ENCODE measurements at regions not wholly inside any gene's neighbourhood (a gene's known extent, or its start where the extent isn't known, plus 50 kb on each side); places are given as distances from the start of the nearest gene placed in this dataset.
A peak's percentile ranks its signal among the peaks of the same experiment; 100 is the strongest.

- Mint-ChIP-seq H3K27me3 (ENCODE audit: low read depth, unreplicated experiment) (no peaks in the 10 kb centered on the region), H3K27ac (ENCODE audit: unreplicated experiment) (peak overlapping the region; percentile 86), H3K36me3 (ENCODE audit: low read depth, unreplicated experiment) (no peaks in the 10 kb centered on the region), H3K4me1 (ENCODE audit: low read depth, unreplicated experiment) (peaks cover 34% of the 10 kb centered on the region), H3K9me3 (ENCODE audit: unreplicated experiment) (peaks cover 13% of the 10 kb centered on the region), H3K4me3 (ENCODE audit: unreplicated experiment) (no peak overlapping the region)
- Histone ChIP-seq H3K4me2 (ENCODE audit: low read length) (peak overlapping the region; percentile 16), H2AFZ (ENCODE audit: low read depth, low read length) (no peak overlapping the region), H3K79me2 (ENCODE audit: insufficient read depth, low read length) (no peaks in the 10 kb centered on the region), H3K4me3 (ENCODE audit: insufficient read depth, low read depth, low read length) (no peak overlapping the region), H3K36me3 (ENCODE audit: insufficient read depth, low read length) (no peaks in the 10 kb centered on the region), H3K27me3 (ENCODE audit: insufficient read depth, low read length) (no peaks in the 10 kb centered on the region), H3K4me1 (ENCODE audit: insufficient read depth, low read length) (peaks cover 6% of the 10 kb centered on the region), H3K9ac (ENCODE audit: low read length) (peak overlapping the region; percentile 10), H3K27ac (ENCODE audit: low read depth, low read length) (peak overlapping the region; percentile 67), H3K9me3 (ENCODE audit: insufficient read depth, low read depth, low read length) (peaks cover 2% of the 10 kb centered on the region), H4K20me1 (ENCODE audit: insufficient read depth, low read length) (no peaks in the 10 kb centered on the region)
- TF ChIP-seq CTCF (IDR thresholded peaks at IDR 0.05; ENCODE audit: insufficient read depth, low read depth, low read length) (no peak), EZH2 (IDR thresholded peaks at IDR 0.05; ENCODE audit: insufficient read depth, low read length) (no peak)
- FAIRE-seq, result peak; percentile 90
- peak; percentile 93 for DNase-seq (ENCODE audit: low read depth)
Measured at GRCh38 chr11:28767574-28767973, 659.4 kb downstream of the METTL15 start.

GRCh38 chr11:28763876-28764275, 655.7 kb downstream of the METTL15 start:
- Histone ChIP-seq H3K79me2 (ENCODE audit: insufficient read depth, low read length) (no peaks in the 10 kb centered on the region), H3K9me3 (ENCODE audit: insufficient read depth, low read depth, low read length) (no peaks in the 10 kb centered on the region), H3K4me1 (ENCODE audit: insufficient read depth, low read length) (peaks cover 29% of the 10 kb centered on the region), H3K9ac (ENCODE audit: low read length) (no peak overlapping the region), H2AFZ (ENCODE audit: low read depth, low read length) (no peak overlapping the region), H3K4me2 (ENCODE audit: low read length) (no peak overlapping the region), H3K4me3 (ENCODE audit: insufficient read depth, low read depth, low read length) (no peak overlapping the region), H3K27ac (ENCODE audit: low read depth, low read length) (no peak overlapping the region), H4K20me1 (ENCODE audit: insufficient read depth, low read length) (no peaks in the 10 kb centered on the region), H3K27me3 (ENCODE audit: insufficient read depth, low read length) (no peaks in the 10 kb centered on the region), H3K36me3 (ENCODE audit: insufficient read depth, low read length) (no peaks in the 10 kb centered on the region)
- no peak overlapping the region for H3K4me3 Mint-ChIP-seq (ENCODE audit: unreplicated experiment)
- H3K9me3 Mint-ChIP-seq (ENCODE audit: unreplicated experiment), result peaks cover 2% of the 10 kb centered on the region
- H3K27ac Mint-ChIP-seq (ENCODE audit: unreplicated experiment), result no peak overlapping the region
- DNase-seq (ENCODE audit: low read depth), result peak; percentile 45
- TF ChIP-seq EZH2 (IDR thresholded peaks at IDR 0.05; ENCODE audit: insufficient read depth, low read length) (no peak), CTCF (IDR thresholded peaks at IDR 0.05; ENCODE audit: insufficient read depth, low read depth, low read length) (no peak)
- peaks cover 41% of the 10 kb centered on the region for H3K4me1 Mint-ChIP-seq (ENCODE audit: low read depth, unreplicated experiment)
- no peaks in the 10 kb centered on the region for H3K36me3 Mint-ChIP-seq (ENCODE audit: low read depth, unreplicated experiment)
- FAIRE-seq, result peak; percentile 5
- H3K27me3 Mint-ChIP-seq (ENCODE audit: low read depth, unreplicated experiment), result no peaks in the 10 kb centered on the region

GRCh38 chr11:28763151-28763550, 655.0 kb downstream of the METTL15 start:
- Mint-ChIP-seq H3K27ac (ENCODE audit: unreplicated experiment) (no peak overlapping the region), H3K4me3 (ENCODE audit: unreplicated experiment) (no peak overlapping the region), H3K27me3 (ENCODE audit: low read depth, unreplicated experiment) (no peaks in the 10 kb centered on the region), H3K9me3 (ENCODE audit: unreplicated experiment) (no peaks in the 10 kb centered on the region), H3K4me1 (ENCODE audit: low read depth, unreplicated experiment) (peaks cover 42% of the 10 kb centered on the region), H3K36me3 (ENCODE audit: low read depth, unreplicated experiment) (no peaks in the 10 kb centered on the region)
- no peaks in the 10 kb centered on the region for H3K79me2 ChIP-seq (ENCODE audit: insufficient read depth, low read length)
- H3K27me3 ChIP-seq (ENCODE audit: insufficient read depth, low read length), result no peaks in the 10 kb centered on the region
- no peaks in the 10 kb centered on the region for H3K9me3 ChIP-seq (ENCODE audit: insufficient read depth, low read depth, low read length)
- DNase-seq (ENCODE audit: low read depth) (no peak), FAIRE-seq (no peak)
- no peak overlapping the region for H3K4me3 ChIP-seq (ENCODE audit: insufficient read depth, low read depth, low read length)
- H3K4me2 ChIP-seq (ENCODE audit: low read length), result no peak overlapping the region
- H3K4me1 ChIP-seq (ENCODE audit: insufficient read depth, low read length), result peaks cover 34% of the 10 kb centered on the region
- H3K36me3 ChIP-seq (ENCODE audit: insufficient read depth, low read length), result no peaks in the 10 kb centered on the region
- no peak overlapping the region for H2AFZ ChIP-seq (ENCODE audit: low read depth, low read length)
- H3K27ac ChIP-seq (ENCODE audit: low read depth, low read length), result no peak overlapping the region
- H4K20me1 ChIP-seq (ENCODE audit: insufficient read depth, low read length), result no peaks in the 10 kb centered on the region
- no peak for TF ChIP-seq CTCF (IDR thresholded peaks at IDR 0.05; ENCODE audit: insufficient read depth, low read depth, low read length)
- no peak for TF ChIP-seq EZH2 (IDR thresholded peaks at IDR 0.05; ENCODE audit: insufficient read depth, low read length)
- H3K9ac ChIP-seq (ENCODE audit: low read length), result no peak overlapping the region
